Hematopoietic multipotent progenitor cell (in vitro differentiated cells): ENCODE measurements at regions not wholly inside any gene's neighbourhood (a gene's known extent, or its start where the extent isn't known, plus 50 kb on each side); places are given as distances from the start of the nearest gene placed in this dataset.
A peak's percentile ranks its signal among the peaks of the same experiment; 100 is the strongest.
"Not testable (repeated sequence)": the region's sequence is repeated elsewhere in the genome, so short reads cannot be mapped to it uniquely, and the experiment has no call there.

Experiments used
- DNase-seq, 3 donors: peaks; one replicate each; pipeline ENCODE4 v3.0.0-alpha.2; 2011 to 2015; ENCODE audit warnings: low read depth in 2 of 3, low spot score in 2 of 3

DNA sequence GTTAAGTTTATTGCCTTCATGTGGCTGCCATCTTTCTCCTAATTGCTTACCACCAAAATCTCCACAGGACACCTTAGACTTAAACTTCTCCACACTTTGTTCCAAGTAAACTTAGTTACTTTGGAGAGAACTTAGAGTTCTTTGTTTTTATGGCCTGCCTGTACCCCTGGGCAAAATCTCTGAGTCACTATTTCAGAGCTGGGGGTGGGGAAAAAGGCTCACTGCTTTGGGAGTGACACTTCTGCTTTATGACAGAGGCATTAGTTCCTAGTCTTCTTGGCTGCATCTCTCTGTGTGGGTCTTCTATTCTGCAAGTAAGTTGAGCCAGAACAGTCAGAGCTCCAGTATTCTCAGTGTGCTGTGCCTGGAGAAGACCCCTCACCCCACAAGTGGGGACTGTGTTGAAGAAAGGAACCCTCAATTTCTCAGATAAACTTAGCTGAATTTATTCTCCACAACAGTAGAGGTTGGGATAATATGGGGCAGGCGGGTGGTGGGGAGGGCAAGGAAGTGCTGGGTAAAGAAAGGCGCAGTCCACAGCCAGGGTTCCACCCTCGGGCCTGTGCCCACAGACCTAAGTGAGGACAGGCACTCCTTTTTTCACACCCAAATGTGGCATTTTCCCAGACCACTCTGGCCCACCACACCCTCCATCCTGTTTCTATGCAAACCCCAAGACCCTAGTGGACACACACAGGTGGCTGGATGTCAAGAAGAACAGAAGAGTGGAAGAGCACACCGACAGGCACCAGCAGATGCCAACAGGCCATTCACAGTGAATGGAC lies 636.6 kb upstream of the MAN1A1 start:
- peak in 2 of 3 donors; percentile 19 to 70 for DNase-seq

DNA sequence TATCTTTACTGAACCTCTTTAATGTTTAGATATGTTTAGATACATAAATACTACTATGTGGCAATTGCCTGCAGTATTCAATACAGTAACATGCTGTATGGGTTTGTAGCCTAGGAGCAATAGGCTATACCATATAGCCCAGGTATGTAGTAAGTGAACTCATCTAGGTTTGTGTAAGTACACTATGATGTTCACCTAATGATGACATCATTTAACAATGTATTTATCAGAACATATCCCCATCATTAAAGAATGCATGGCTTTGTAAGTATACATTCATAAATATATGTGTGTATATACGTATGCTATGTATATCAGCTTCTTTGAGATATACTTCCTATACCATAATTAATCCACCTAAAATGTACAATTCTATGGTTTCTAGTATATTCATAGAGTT lies 631.2 kb upstream of the MAN1A1 start:
- no peak for DNase-seq

DNA sequence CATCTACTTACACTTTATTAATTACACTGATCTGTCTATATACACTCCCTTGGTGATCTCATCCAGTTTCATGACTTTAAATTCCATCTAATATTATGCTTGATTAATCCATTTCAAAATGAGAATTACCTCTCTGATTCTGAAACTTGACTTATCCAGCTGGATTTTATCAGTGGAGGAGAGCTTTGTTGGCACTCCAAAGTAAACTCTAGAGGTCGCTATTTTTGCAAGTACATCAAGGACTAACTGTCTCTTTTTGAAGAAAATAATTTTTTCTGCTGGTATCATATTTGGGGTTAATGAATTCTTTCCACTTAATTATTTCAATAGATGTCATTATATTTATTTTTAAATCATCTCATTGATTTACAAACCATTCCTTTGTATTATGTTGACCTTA lies 630.3 kb upstream of the MAN1A1 start:
- no peak for DNase-seq

DNA sequence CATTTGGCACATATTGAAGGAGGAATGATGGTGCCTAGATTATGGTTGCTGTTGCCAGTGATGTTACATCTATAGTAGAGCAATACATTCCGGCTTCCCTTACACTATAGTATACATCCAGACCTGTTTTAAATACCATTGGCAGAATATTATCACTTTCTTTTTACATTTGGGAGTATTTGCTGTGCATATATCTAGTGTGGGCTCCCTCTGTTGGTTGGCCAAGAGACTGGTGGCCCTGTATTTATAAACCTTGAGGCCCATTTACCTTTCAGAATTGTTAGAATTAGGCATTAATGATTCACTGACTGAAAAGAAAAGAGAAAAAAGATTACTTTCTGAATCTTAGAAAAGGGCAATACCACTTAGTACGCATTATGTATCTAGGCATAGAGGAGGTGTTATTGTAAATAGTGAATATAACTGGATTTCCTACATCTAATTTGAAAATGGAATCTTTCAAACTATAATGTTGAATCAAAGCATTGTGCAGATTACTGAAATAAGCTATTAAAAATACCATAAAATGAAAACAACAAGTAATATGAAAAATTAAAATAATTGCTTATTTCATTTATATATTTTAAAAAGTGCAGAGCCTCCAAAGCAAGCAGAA lies 628.8 kb upstream of the MAN1A1 start:
- DNase-seq, result peak in 2 of 3 donors; percentile 36 to 63

DNA sequence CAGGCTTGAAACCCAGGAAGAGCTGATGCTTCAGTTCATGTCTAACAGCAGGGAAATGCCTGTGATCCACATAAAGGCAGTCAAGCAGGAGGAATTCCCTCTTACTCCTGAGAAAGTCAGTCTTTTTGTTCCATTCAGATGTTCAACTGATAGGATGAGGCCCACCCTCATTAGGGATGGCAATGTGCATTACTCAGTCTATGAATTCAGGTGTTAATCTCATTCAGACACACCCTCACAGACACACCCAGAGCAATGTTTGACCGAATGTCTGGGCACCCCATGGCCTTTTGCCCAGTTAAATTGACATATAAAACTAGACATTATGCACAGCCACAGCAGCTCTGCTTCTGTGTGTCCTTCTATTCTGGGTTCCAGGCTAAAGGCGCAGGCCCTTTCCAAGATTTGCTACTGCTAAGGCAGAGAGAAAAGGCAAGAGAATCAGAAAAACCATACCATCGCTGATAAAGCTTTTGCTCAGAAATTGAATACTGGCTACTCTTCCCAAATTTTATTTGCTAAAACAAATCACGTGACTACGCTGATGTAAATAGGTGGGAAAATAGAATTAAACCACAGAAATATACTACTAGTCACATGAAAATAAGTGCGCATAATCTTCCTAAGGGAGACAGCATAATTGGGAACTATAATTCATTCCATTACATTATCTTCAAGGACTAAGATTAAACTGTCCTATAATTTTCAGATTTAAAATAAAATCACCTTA lies 625.0 kb upstream of the MAN1A1 start:
- no peak for DNase-seq

DNA sequence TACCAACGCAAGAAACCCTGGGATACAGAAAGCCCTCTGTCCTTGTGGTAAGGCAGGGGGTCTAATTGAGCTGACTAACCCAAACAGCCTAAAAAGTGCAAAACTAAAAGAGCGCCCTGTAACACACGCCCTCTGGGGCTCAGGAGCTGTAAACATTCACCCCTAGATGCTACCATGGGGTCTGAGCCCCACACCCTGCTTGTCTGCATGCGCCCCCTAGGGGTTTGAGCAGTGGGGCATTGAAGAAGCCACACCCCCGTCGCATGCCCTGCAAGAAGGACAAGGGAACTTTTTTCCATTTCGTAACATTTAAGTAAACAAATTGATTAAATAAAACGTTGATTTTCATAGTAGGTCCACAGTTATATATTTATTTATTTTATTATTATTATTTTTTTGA lies 616.9 kb upstream of the MAN1A1 start:
- DNase-seq, result no peak

DNA sequence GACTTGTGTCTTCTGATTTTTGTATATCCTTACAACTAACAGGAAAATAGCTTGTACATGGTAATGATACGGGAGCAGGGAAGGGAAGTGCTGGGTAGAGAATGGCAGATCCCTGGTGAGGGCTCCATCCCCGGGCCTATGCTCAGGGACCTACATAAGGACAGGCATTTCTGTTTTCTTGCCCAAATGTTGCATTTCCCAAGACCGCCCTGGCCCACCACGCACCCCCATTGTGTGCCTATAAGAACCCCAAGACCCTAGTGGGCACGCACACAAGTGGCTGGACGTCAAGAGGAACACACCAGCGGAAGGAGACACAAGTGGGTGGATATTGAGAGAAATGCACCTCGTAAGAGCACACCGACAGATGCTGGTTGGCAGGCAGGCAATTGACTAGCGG lies 616.3 kb upstream of the MAN1A1 start:
- no peak for DNase-seq

DNA sequence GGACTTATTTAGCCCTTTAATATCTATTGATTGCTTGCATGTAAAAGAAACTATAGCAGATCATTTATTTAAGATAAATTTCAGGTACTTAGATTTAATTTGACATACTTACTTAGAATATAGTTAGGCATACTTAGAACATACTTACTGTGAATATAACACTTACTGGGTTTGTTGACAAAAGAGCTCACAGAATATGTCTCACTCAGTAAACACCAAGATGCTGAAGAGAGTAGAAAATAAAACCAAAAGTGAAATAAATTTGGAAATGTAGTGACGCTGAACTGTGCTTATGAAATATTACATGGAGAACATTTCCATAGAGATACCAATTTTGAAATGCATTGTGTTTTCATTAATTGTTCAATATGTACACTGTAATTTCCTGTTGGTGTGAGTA lies 615.4 kb upstream of the MAN1A1 start:
- DNase-seq, result no peak

DNA sequence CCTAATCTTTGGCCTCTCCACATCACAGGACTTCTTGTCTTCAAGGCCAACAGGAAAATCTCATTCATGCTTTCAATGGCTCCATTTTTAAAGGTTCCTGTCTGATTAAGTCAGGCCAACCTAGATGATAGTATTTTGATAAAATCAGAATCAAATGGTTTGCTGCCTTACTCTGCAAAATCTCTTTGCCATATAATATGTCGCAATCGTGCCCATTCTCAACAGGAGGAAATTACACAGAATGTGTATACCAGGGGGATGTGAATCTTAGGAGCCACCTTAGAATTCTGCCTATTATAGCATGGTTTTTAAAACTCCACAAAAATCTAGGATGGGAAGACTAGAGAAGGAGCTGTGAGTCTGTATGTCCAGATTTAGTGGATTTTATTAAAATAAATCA lies 612.9 kb upstream of the MAN1A1 start:
- no peak for DNase-seq

DNA sequence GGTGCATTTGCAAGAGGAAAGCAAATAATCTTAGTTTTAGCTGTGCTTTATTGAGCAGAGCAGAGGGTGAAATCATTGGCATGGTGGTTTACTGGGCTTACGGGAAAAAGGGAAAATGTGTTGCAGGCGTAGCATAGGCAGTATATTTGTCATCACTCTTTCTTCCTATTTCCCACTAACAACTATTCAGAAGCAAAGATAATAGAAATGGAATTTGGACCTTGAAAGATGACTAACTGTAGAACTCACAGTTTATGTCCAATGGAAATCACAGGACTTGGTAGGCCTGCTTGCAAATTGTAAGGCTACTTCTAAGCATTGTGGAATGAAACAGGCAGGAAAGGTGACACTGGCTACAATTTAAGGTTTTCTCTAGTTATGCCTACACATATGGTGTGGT lies 611.9 kb upstream of the MAN1A1 start:
- no peak for DNase-seq

DNA sequence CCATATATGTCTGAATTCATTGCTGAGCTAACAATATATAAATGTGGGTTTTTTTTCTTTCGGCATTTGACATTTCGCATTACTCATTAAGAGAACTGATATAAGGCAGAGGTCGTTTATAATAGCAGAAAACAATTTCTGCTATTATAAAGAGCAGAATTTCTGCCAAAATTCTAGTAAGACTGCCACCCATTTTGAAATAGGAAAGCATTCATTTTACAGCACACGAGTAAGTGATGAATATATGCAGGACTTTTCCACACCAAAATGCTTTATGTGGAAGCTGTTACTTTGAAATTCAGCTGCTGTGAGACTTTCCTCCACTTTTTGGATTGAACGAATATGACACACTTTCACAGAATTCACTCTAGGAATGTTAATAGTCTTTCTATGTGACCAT lies 610.9 kb upstream of the MAN1A1 start:
- DNase-seq, result no peak

DNA sequence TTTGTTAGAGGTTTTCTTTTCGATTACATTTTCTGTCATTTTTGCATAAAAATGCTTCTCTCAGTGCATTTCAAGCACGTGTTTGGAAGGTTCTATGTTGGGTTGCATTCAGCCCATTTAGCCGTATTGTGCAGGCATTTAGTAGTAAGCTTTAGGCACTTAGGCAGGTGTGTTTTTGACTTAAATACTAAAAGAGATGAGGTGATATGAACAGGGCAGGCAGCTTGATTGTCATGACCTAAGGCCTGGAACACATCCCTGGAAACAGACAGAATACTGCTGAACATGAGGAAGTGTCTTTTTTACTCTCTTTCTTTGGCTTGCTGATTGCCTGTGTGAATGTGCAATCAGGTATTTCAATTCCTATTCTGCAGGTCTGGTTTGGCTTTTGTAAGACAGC lies 610.5 kb upstream of the MAN1A1 start:
- DNase-seq, result no peak

DNA sequence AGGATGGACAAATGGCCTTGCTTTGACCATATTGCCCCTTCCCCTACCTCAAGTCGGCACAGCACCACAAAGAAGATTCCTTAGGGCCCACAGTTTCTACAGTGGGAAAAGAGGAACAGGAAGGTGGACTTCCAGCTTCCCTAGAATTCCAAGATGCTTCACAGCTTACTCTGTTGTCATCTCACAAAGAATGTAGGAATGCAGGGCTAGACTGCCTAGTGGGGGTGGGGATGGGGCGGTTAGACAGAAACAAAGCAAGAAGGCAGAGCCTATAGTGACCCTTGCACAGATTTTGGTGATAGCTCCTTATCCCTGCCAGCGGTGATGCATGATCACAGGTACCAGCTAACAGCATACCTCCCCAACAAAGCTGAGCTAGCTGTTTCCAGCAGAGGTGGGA lies 607.6 kb upstream of the MAN1A1 start:
- no peak for DNase-seq

DNA sequence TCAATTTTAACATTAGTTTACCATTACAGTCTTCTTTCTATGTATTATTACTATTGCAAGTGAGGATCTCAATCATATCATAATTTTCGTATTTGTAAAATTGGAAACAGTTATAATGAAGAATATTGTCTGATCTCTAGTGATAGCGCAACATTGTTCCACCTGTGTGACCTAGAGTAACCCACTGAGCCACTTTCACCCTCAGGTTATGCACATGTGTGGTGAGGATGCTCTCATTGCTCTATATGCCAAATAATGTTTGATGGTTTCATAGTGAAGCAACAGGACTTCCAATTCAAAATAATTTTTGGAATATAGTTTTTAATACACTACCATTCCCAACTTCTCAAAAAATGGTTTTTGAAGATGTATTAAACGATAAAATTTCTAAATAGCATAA lies 603.1 kb upstream of the MAN1A1 start:
- DNase-seq, result no peak

DNA sequence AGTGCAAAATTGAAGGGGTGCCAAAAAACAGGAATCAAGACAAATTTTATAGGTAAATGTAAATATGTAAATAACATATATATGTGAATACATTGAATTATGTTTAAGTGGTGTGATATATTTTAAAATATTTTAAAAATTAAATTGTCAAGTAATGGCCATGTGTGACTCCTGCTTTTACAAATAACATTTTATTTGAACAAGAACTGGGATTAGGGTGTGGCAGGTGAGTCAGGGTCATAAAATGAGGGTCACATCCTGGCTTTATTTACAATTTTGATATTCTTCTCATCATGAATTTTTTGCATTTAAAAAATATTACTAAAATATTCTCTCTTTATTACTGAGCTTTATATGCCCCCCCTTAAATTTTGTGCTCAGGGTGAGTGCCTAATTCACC lies 601.1 kb upstream of the MAN1A1 start:
- DNase-seq, result no peak

DNA sequence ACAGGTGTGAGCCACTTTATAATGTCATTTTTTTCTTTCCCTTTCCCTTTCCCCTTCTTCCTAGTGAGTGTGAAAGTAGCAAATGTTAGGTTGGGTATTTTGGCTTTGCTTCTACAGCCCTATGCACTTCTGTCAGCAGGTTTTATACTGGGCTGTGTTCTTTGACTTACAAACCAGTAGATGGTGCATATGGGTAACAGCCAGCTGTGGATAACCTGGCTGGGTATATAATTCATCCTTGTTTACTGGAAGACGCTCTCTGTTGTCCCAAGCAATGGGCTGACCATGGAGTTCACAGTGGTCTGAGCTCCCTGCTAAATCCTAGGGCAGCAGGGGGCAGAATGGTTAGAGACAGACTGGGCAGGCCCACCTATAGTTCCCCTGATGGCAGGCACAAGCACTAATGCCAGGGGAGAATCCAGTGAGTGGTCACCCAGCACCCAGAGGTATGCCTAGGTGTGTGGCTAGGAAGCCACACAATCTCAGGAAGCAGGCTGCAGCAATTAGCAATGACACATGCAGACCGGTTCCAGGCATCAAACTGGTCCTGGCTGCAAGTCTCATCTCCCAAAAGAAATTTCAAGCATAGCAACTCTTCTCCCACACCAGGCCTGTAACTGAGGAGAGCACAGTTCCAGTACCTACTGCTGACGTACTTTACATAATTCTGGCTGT lies 592.7 kb upstream of the MAN1A1 start:
- no peak for DNase-seq

DNA sequence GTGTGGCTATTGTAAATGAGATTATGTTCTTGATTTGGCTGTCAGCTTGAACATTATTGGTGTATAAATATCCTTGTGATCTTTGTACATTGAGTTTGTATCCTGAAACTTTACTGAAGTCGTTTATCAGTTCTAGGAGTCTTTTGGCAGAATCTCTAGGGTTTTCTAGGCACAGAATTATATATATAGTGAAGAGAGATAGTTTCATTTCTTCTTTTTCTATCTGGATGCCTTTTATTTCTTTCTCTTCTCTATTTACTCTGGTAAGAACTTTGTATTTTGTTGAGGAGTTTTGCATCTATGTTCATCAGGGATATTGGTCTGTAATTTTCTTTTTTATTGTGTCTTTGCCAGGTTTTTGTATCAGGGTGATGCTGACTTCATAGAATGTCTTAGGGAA lies 589.2 kb upstream of the MAN1A1 start:
- no peak for DNase-seq

DNA sequence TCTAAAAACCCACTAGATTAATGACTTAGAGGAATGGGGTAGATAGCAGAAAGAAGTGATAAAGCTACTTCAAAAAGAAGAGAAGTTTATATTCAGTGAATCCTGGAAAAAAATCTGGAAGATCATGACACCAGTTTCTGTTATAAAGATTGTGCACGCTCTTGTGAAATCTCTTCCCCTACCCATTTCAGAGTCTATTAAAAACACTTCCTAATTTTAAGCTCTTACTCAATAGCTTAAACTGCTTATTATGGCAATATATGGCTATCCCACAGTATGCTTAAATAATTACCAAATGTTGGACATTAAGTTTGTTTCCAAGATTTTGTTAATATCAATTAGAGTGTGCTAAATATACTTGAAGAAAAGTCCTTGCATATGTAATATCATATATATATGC lies 585.3 kb upstream of the MAN1A1 start:
- no peak for DNase-seq

DNA sequence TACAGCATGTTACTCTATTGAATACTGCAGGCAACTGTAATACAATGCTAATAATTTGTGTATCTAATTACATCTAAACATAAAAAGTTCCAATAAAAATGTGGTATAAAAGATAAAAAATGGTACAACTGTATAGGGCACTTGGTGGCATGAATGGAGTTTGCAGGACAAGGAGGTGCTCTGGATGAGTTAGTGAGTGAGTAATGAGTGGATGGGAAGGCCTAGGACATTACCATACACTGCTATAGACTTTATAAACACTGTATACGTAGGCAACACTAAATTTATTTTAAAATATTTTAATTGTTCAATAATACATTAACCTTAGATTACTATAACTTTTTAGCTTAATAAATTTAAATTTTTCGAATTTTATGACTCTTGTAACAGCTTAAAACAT lies 579.6 kb upstream of the MAN1A1 start:
- DNase-seq, result no peak

DNA sequence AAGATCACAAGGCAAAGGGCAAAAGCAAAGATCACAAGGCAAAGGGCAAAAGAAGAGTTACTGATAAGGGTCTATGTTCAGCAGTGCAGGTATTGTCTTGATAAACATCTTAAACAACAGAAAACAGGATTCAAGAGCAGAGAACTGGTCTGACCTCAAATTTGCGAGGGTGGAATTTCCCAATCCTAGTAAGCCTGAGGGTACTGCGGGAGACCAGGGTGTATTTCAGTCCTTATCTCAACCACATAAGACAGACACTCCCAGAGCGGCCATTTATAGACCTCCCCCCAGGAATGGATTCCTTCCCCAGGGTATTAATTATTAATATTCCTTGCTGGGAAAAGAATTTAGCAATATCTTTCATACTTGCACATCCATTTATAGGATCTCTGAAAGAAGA lies 575.3 kb upstream of the MAN1A1 start:
- DNase-seq, result not testable (repeated sequence)

DNA sequence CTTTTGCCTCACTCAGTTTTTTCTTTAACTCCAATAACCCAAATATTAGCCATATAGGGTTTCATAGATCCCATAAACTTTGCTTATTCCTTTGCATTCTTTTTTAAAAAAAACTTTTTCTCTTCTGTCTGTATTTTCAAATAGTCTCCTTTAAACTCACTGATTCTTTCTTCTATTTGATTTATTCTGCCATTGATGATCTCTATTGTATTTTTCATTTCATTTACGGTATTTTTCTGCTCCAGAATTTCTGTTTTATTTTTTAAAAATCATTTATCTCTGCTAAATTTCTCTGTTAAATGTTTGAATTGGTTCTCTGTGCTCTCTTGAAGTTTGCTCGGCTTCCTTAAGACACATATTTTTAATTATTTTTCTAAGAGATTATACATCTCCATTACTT lies 573.3 kb upstream of the MAN1A1 start:
- no peak for DNase-seq
